Panc1 (cell line): ENCODE measurements at regions not wholly inside any gene's neighbourhood (a gene's known extent, or its start where the extent isn't known, plus 50 kb on each side); places are given as distances from the start of the nearest gene placed in this dataset.
"Not testable (repeated sequence)": the region's sequence is repeated elsewhere in the genome, so short reads cannot be mapped to it uniquely, and the experiment has no call there.

Source experiments
- POLR2AphosphoS5 ChIP-seq: IDR thresholded peaks from 2 replicates; pipeline ENCODE4 v1.6.1; 2012; ENCODE audit warnings: mild to moderate bottlenecking, low read depth, low read length, moderate library complexity
- TCF7L2 ChIP-seq: IDR thresholded peaks from 2 replicates; pipeline ENCODE4 v1.6.1; 2011; ENCODE audit warnings: mild to moderate bottlenecking, low read depth, low read length, inconsistent platforms
- TF ChIP-seq, protein P1 (sequence below): fragments of 450-650 bp; IDR thresholded peaks from 2 replicates; pipeline ENCODE4 v1.5.1; 2017; ENCODE audit warnings: mild to moderate bottlenecking

DNA sequence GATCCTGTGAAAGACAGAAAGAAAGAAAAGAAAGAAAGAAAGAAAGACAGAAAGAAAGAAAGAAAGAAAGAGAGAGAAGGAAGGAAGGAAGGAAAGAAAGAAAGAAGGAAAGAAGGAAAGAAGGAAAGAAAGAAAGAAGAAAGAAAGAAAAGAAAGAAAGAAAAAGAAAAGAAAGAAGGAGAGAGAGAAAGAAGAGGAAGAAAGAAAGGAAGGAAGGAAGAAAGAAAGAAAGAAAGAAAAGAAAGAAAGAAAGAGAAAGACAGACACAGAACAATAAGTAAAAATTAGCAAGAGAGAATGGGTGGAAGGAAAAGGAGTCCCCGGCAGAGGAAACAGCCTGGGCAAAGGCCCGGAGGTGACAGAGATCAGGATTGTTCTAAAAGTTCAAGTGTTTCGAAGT lies 183.4 kb downstream of the MIAT start:
- TF ChIP-seq, protein P1, sequence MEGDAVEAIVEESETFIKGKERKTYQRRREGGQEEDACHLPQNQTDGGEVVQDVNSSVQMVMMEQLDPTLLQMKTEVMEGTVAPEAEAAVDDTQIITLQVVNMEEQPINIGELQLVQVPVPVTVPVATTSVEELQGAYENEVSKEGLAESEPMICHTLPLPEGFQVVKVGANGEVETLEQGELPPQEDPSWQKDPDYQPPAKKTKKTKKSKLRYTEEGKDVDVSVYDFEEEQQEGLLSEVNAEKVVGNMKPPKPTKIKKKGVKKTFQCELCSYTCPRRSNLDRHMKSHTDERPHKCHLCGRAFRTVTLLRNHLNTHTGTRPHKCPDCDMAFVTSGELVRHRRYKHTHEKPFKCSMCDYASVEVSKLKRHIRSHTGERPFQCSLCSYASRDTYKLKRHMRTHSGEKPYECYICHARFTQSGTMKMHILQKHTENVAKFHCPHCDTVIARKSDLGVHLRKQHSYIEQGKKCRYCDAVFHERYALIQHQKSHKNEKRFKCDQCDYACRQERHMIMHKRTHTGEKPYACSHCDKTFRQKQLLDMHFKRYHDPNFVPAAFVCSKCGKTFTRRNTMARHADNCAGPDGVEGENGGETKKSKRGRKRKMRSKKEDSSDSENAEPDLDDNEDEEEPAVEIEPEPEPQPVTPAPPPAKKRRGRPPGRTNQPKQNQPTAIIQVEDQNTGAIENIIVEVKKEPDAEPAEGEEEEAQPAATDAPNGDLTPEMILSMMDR = not testable (repeated sequence)
- not testable (repeated sequence) for TF ChIP-seq POLR2AphosphoS5, TCF7L2
